Neural progenitor cell (in vitro differentiated cells): ENCODE measurements at regions not wholly inside any gene's neighbourhood (a gene's known extent, or its start where the extent isn't known, plus 50 kb on each side); places are given as distances from the start of the nearest gene placed in this dataset.
"Not testable (repeated sequence)": the region's sequence is repeated elsewhere in the genome, so short reads cannot be mapped to it uniquely, and the experiment has no call there.

Source experiments
- DNase-seq: peaks from one replicate; pipeline ENCODE4 v3.0.0-alpha.2; 2016; ENCODE audit warnings: low spot score
- H2AFZ ChIP-seq: fragments of 200-600 bp; sonication (generic); replicated peaks from 2 replicates; pipeline ENCODE4 v1.6.1; 2016; ENCODE audit warnings: antibody characterized with exemption
- H3F3A ChIP-seq: fragments of 200-600 bp; sonication (generic); 2 replicates; pipeline ENCODE4 v1.6.1; 2016; ENCODE audit warnings: antibody characterized with exemption, low read depth
- H3K27ac ChIP-seq: fragments of 200-600 bp; sonication (generic); 2 replicates; pipeline ENCODE4 v1.5.1; 2016; ENCODE audit warnings: mild to moderate bottlenecking
- H3K27me3 ChIP-seq: fragments of 200-600 bp; sonication (generic); 2 replicates; pipeline ENCODE4 v1.6.1; 2016; ENCODE audit warnings: mild to moderate bottlenecking, moderate library complexity
- H3K36me3 ChIP-seq: fragments of 200-600 bp; sonication (generic); 2 replicates; pipeline ENCODE4 v1.5.1; 2016
- H3K4me1 ChIP-seq: fragments of 200-600 bp; sonication (generic); 2 replicates; pipeline ENCODE4 v1.6.1; 2016; ENCODE audit warnings: mixed run types
- H3K4me2 ChIP-seq: fragments of 200-600 bp; sonication (generic); 2 replicates; pipeline ENCODE4 v1.6.1; 2016
- H3K4me3 ChIP-seq: fragments of 200-600 bp; sonication (generic); 2 replicates; pipeline ENCODE4 v1.5.1; 2016
- H3K79me2 ChIP-seq: fragments of 200-600 bp; sonication (generic); 2 replicates; pipeline ENCODE4 v1.6.1; 2016; ENCODE audit warnings: low read depth
- H3K9ac ChIP-seq: fragments of 200-600 bp; sonication (generic); 2 replicates; pipeline ENCODE4 v1.6.1; 2016
- H3K9me3 ChIP-seq: fragments of 200-600 bp; sonication (generic); 2 replicates; pipeline ENCODE4 v1.5.1; 2016; ENCODE audit warnings: low read depth
- H4K20me1 ChIP-seq: fragments of 200-600 bp; sonication (generic); 2 replicates; pipeline ENCODE4 v1.6.1; 2016; ENCODE audit warnings: low read depth
- H3K27ac Mint-ChIP-seq: 3 replicates; pipeline ENCODE4 v1.8.0; 2021; ENCODE audit warnings: mixed read lengths
- H3K27me3 Mint-ChIP-seq: 2 replicates; pipeline ENCODE4 v1.8.0; 2022; ENCODE audit warnings: low read depth, mild to moderate bottlenecking, inconsistent platforms, moderate library complexity, mixed read lengths; ENCODE audit not compliant: insufficient read depth
- H3K36me3 Mint-ChIP-seq: 3 replicates; pipeline ENCODE4 v1.8.0; 2021; ENCODE audit warnings: mixed read lengths
- H3K4me1 Mint-ChIP-seq: 3 replicates; pipeline ENCODE4 v1.8.0; 2021; ENCODE audit warnings: mixed read lengths
- H3K4me3 Mint-ChIP-seq: 3 replicates; pipeline ENCODE4 v1.8.0; 2021; ENCODE audit warnings: mild to moderate bottlenecking, moderate library complexity, mixed read lengths
- H3K9me3 Mint-ChIP-seq: 3 replicates; pipeline ENCODE4 v1.8.0; 2020; ENCODE audit warnings: mixed read lengths
- CTCF ChIP-seq: fragments of 200-600 bp; sonication (generic); IDR thresholded peaks from 2 replicates; pipeline ENCODE4 v1.5.1; 2017; ENCODE audit warnings: antibody characterized with exemption, mild to moderate bottlenecking
- EZH2 ChIP-seq: fragments of 200-600 bp; sonication (generic); IDR thresholded peaks from 2 replicates; pipeline ENCODE4 v1.6.1; 2017; ENCODE audit warnings: antibody characterized with exemption, mild to moderate bottlenecking, moderate library complexity
- EZH2phosphoT487 ChIP-seq: fragments of 200-600 bp; sonication (generic); IDR thresholded peaks from 2 replicates; pipeline ENCODE4 v1.6.1; 2017; ENCODE audit warnings: antibody characterized with exemption

GRCh38 chrX:92209936-92210335 lies 430.8 kb downstream of the PCDH11X start:
- Histone ChIP-seq H3K9ac (no peak overlapping the region), H4K20me1 (no peaks in the 10 kb centered on the region), H3K4me2 (no peak overlapping the region), H3K4me3 (no peak overlapping the region), H3K4me1 (no peaks in the 10 kb centered on the region), H3K27me3 (no peaks in the 10 kb centered on the region), H2AFZ (no peak overlapping the region), H3K79me2 (no peaks in the 10 kb centered on the region), H3F3A (no peaks in the 10 kb centered on the region), H3K9me3 (no peaks in the 10 kb centered on the region), H3K27ac (no peak overlapping the region), H3K36me3 (no peaks in the 10 kb centered on the region)
- Mint-ChIP-seq H3K27ac (no peak overlapping the region), H3K4me1 (no peaks in the 10 kb centered on the region), H3K4me3 (no peak overlapping the region), H3K36me3 (peaks cover 2% of the 10 kb centered on the region), H3K27me3 (peaks cover 2% of the 10 kb centered on the region), H3K9me3 (peaks cover 15% of the 10 kb centered on the region)
- TF ChIP-seq EZH2, result no peak
- no peak for TF ChIP-seq CTCF
- no peak for TF ChIP-seq EZH2phosphoT487
- DNase-seq, result no peak

- no peak overlapping the region for H3K27ac Mint-ChIP-seq
- H3K27me3 Mint-ChIP-seq, result peaks cover 2% of the 10 kb centered on the region
- Histone ChIP-seq H3K27me3 (no peaks in the 10 kb centered on the region), H3K4me1 (no peaks in the 10 kb centered on the region), H3K9me3 (no peaks in the 10 kb centered on the region), H3F3A (no peaks in the 10 kb centered on the region), H2AFZ (no peak overlapping the region), H3K27ac (no peak overlapping the region), H3K79me2 (no peaks in the 10 kb centered on the region), H4K20me1 (no peaks in the 10 kb centered on the region), H3K36me3 (no peaks in the 10 kb centered on the region), H3K9ac (no peak overlapping the region), H3K4me2 (no peak overlapping the region), H3K4me3 (no peak overlapping the region)
- H3K4me3 Mint-ChIP-seq, result no peak overlapping the region
- DNase-seq, result no peak
- H3K36me3 Mint-ChIP-seq, result peaks cover 2% of the 10 kb centered on the region
- TF ChIP-seq EZH2 (no peak), EZH2phosphoT487 (no peak), CTCF (no peak)
- H3K9me3 Mint-ChIP-seq, result peaks cover 15% of the 10 kb centered on the region
- no peaks in the 10 kb centered on the region for H3K4me1 Mint-ChIP-seq
Observed at GRCh38 chrX:92213786-92214185, 434.6 kb downstream of the PCDH11X start.

GRCh38 chrX:92215011-92215410 lies 435.8 kb downstream of the PCDH11X start:
- H3K27me3 ChIP-seq, H3K9ac ChIP-seq, DNase-seq, H3K27ac Mint-ChIP-seq, H3K4me3 ChIP-seq, H2AFZ ChIP-seq, H3K9me3 ChIP-seq, H3F3A ChIP-seq, H3K4me1 ChIP-seq, H3K79me2 ChIP-seq, H3K36me3 Mint-ChIP-seq, H3K27me3 Mint-ChIP-seq, H3K4me3 Mint-ChIP-seq, H4K20me1 ChIP-seq, H3K27ac ChIP-seq, H3K4me2 ChIP-seq, H3K36me3 ChIP-seq, H3K4me1 Mint-ChIP-seq: not testable (repeated sequence)
- peaks cover 15% of the 10 kb centered on the region for H3K9me3 Mint-ChIP-seq

GRCh38 chrX:92224406-92224805 lies 445.2 kb downstream of the PCDH11X start:
- TF ChIP-seq CTCF (no peak), EZH2 (no peak), EZH2phosphoT487 (no peak)
- no peak overlapping the region for H3K4me3 Mint-ChIP-seq

More at GRCh38 chrX:92224406-92224805, 445.2 kb downstream of the PCDH11X start:
- H3K36me3 ChIP-seq, result no peaks in the 10 kb centered on the region
- Mint-ChIP-seq H3K9me3 (no peaks in the 10 kb centered on the region), H3K27ac (no peak overlapping the region), H3K4me1 (no peaks in the 10 kb centered on the region), H3K27me3 (no peaks in the 10 kb centered on the region), H3K36me3 (no peaks in the 10 kb centered on the region)
- no peak overlapping the region for H3K4me2 ChIP-seq
- H3K9ac ChIP-seq, result no peak overlapping the region
- no peak overlapping the region for H2AFZ ChIP-seq
- DNase-seq, result no peak
- H3K79me2 ChIP-seq, result no peaks in the 10 kb centered on the region
- H3F3A ChIP-seq, result no peaks in the 10 kb centered on the region
- no peaks in the 10 kb centered on the region for H3K9me3 ChIP-seq
- H3K27me3 ChIP-seq, result no peaks in the 10 kb centered on the region
- H3K4me3 ChIP-seq, result no peak overlapping the region
- no peak overlapping the region for H3K27ac ChIP-seq
- no peaks in the 10 kb centered on the region for H4K20me1 ChIP-seq
- H3K4me1 ChIP-seq, result peaks cover 9% of the 10 kb centered on the region
